ENCODE measurements at regions not wholly inside any gene's neighbourhood (a gene's known extent, or its start where the extent isn't known, plus 50 kb on each side); places are given as distances from the start of the nearest gene placed in this dataset.
A peak's percentile ranks its signal among the peaks of the same experiment; 100 is the strongest.

- no peak overlapping the region for H3K4me3 Mint-ChIP-seq
- no peaks in the 10 kb centered on the region for H3K36me3 Mint-ChIP-seq (ENCODE audit: low read depth)
- no peaks in the 10 kb centered on the region for H3K27me3 Mint-ChIP-seq (ENCODE audit: insufficient read depth)
- no peak for DNase-seq (ENCODE audit: low spot score)
- no peak overlapping the region for H3K27ac Mint-ChIP-seq
- intact Hi-C loops (cut with micrococcal nuclease), result loop anchor here (5.0 kb wide), 1 partner anchor 251 kb away; no protein-coding TSS in a partner anchor
- no peaks in the 10 kb centered on the region for H3K4me1 Mint-ChIP-seq (ENCODE audit: low read depth)
- no peaks in the 10 kb centered on the region for H3K9me3 Mint-ChIP-seq
Measured at GRCh38 chr6:133818320-133818719, 70.6 kb upstream of the TCF21 start.

GRCh38 chr6:133820208-133820607, 68.7 kb upstream of the TCF21 start:
- H3K9me3 Mint-ChIP-seq, result no peaks in the 10 kb centered on the region
- no peak for DNase-seq (ENCODE audit: low spot score)
- H3K36me3 Mint-ChIP-seq (ENCODE audit: low read depth), result no peaks in the 10 kb centered on the region
- intact Hi-C loops (cut with micrococcal nuclease), result no loop called here
- no peak overlapping the region for H3K4me3 Mint-ChIP-seq
- H3K4me1 Mint-ChIP-seq (ENCODE audit: low read depth), result no peaks in the 10 kb centered on the region
- no peak overlapping the region for H3K27ac Mint-ChIP-seq
- no peaks in the 10 kb centered on the region for H3K27me3 Mint-ChIP-seq (ENCODE audit: insufficient read depth)

DNA sequence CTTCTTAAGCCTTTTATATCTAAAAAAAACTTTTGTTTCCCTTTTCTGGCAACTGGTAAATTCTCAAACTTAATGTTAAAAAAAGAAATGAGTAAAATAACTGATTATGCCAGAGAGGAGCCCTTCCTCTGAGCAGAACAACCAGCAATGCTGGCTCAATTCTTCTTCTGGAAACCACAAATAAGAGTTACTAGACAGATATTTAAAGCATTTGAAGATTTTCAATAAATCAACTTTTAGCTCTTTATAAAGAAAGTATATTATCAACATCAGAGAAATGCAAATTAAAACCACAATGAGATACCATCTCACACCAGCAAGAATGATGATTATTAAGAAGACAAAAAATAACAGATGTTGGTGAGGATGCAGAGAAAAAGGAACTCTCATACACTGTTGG, 61.1 kb upstream of the TCF21 start:
- intact Hi-C loops (cut with micrococcal nuclease), result loop anchor here (5.0 kb wide), 1 partner anchor 1825 kb away; no protein-coding TSS in a partner anchor
- H3K27me3 Mint-ChIP-seq (ENCODE audit: insufficient read depth), result no peaks in the 10 kb centered on the region
- no peaks in the 10 kb centered on the region for H3K4me1 Mint-ChIP-seq (ENCODE audit: low read depth)
- DNase-seq (ENCODE audit: low spot score), result no peak
- no peaks in the 10 kb centered on the region for H3K9me3 Mint-ChIP-seq
- H3K36me3 Mint-ChIP-seq (ENCODE audit: low read depth), result no peaks in the 10 kb centered on the region
- H3K4me3 Mint-ChIP-seq, result no peak overlapping the region
- no peak overlapping the region for H3K27ac Mint-ChIP-seq

GRCh38 chr6:133833949-133834359, 55.0 kb upstream of the TCF21 start:
- H3K36me3 Mint-ChIP-seq (ENCODE audit: low read depth), result no peaks in the 10 kb centered on the region
- intact Hi-C loops (cut with micrococcal nuclease), result no loop called here
- no peak overlapping the region for H3K27ac Mint-ChIP-seq
- peaks cover 4% of the 10 kb centered on the region for H3K27me3 Mint-ChIP-seq (ENCODE audit: insufficient read depth)
- H3K4me3 Mint-ChIP-seq, result no peak overlapping the region
- no peaks in the 10 kb centered on the region for H3K4me1 Mint-ChIP-seq (ENCODE audit: low read depth)
- no peaks in the 10 kb centered on the region for H3K9me3 Mint-ChIP-seq
- DNase-seq (ENCODE audit: low spot score), result no peak

DNA sequence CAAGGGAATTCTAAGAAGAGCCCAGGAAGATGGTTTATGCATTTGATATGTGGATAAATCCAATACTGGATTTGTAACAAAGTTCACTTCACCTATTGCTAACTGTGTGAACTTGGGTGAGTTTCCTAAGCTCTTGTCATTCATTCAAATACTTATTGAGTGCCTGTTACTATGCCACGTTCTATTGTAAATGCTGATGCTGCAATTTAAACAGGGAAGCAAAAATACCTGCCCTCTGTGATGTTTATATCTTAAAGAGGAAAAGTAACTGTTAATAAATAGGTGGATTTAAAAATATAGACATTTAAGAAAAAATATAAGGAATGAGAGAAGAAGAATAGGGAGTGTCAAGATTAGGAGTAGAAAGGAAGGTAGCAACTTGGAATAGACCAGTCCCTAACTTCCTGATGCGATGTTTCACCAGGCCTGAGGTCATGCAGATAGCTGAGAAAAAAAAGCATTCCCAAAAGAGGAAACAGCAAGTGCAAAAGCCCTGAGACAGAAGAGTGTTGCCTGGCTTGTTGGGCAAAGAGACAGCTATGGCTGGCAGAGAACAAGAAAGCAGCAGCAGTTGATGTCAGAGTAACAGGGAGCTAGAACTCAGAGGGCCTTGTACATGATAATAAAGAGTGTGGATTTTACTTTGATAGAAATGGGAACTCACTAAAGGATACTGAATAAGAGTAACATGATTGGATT, 54.3 kb upstream of the TCF21 start:
- no peaks in the 10 kb centered on the region for H3K36me3 Mint-ChIP-seq (ENCODE audit: low read depth)
- H3K27me3 Mint-ChIP-seq (ENCODE audit: insufficient read depth), result peaks cover 7% of the 10 kb centered on the region
- DNase-seq (ENCODE audit: low spot score), result no peak
- no peaks in the 10 kb centered on the region for H3K4me1 Mint-ChIP-seq (ENCODE audit: low read depth)
- no peak overlapping the region for H3K27ac Mint-ChIP-seq
- no peaks in the 10 kb centered on the region for H3K9me3 Mint-ChIP-seq
- no peak overlapping the region for H3K4me3 Mint-ChIP-seq
- intact Hi-C loops (cut with micrococcal nuclease), result no loop called here

DNA sequence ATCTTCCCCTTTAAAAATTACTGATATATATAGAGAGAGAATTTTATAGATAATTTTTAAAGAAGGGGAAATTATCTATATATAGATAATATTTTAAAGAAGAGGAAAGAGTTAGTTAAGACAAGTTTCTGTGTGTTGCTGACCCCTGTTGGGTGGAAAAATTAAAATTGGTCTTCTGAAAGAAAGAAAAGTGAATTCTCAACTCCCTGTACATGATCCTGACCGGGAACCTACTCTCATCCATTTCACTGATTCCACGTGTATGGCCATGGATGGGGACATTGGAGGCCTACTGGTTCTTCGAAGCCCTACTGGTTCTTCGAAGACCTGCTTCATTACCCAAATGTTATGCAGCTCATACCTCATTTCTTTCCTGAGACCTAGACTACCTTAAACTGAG, 53.0 kb upstream of the TCF21 start:
- Mint-ChIP-seq H3K4me1 (ENCODE audit: low read depth) (no peaks in the 10 kb centered on the region), H3K36me3 (ENCODE audit: low read depth) (no peaks in the 10 kb centered on the region), H3K4me3 (no peak overlapping the region), H3K27me3 (ENCODE audit: insufficient read depth) (peaks cover 9% of the 10 kb centered on the region), H3K9me3 (no peaks in the 10 kb centered on the region), H3K27ac (no peak overlapping the region)
- intact Hi-C loops (cut with micrococcal nuclease), result no loop called here
- DNase-seq (ENCODE audit: low spot score), result no peak

DNA sequence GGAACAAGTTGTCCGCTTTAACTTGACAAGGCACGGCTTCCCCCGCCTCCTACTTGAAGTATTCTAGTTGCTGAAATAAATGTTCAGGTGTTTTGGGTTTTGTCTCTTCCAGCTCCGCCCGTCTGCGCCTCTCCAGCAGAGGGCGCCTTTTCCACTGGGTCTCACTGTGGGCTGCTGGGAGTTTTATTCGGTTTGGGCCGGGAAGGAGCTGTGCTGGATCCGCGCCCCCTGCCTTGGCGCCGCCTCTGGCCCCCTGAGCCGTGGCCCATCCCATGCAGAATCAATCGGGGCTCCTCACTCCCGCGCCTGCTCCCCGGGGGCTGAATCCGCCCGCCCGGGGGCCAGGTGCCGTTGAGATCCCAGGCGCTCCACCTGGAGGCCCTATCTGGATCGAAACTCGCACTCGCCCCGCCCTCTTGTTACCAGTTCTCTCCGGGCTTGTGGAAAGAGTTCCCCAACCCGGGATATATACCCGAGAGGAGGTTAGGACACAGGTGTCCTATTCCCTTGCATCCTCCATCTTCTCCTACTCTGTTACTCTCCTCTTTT, 51.0 kb upstream of the TCF21 start:
- intact Hi-C loops (cut with micrococcal nuclease), result loop anchor here (1.0 kb wide), 2 partner anchors 78 to 259 kb away; no protein-coding TSS in a partner anchor
- peaks cover 15% of the 10 kb centered on the region for H3K27me3 Mint-ChIP-seq (ENCODE audit: insufficient read depth)
- no peak overlapping the region for H3K27ac Mint-ChIP-seq
- H3K9me3 Mint-ChIP-seq, result no peaks in the 10 kb centered on the region
- H3K36me3 Mint-ChIP-seq (ENCODE audit: low read depth), result no peaks in the 10 kb centered on the region
- H3K4me3 Mint-ChIP-seq, result peak overlapping the region; percentile 27
- no peaks in the 10 kb centered on the region for H3K4me1 Mint-ChIP-seq (ENCODE audit: low read depth)
- peak; percentile 29 for DNase-seq (ENCODE audit: low spot score)

Data from activated T-helper 1 cell treated with anti-CD3 and anti-CD28 coated beads, Interleukin-12 subunit alpha, Interleukin-12 subunit beta, Interleukin-2, Interleukin-4 antibody, amounts not matched to agents 30 ng/mL and 10 ng/mL and 1 ng/mL, durations not matched to agents 14 hours and 24 hours and 36 hours (primary cell).